HG02981 (cell line): ENCODE measurements at regions not wholly inside any gene's neighbourhood (a gene's known extent, or its start where the extent isn't known, plus 50 kb on each side); places are given as distances from the start of the nearest gene placed in this dataset.

Source experiments
- ATAC-seq: cut with Tn5 transposase; IDR thresholded peaks from one replicate; pipeline ENCODE4 v1.9.1; 2021; ENCODE audit warnings: mild to moderate bottlenecking, moderate library complexity; ENCODE audit not compliant: unreplicated experiment

DNA sequence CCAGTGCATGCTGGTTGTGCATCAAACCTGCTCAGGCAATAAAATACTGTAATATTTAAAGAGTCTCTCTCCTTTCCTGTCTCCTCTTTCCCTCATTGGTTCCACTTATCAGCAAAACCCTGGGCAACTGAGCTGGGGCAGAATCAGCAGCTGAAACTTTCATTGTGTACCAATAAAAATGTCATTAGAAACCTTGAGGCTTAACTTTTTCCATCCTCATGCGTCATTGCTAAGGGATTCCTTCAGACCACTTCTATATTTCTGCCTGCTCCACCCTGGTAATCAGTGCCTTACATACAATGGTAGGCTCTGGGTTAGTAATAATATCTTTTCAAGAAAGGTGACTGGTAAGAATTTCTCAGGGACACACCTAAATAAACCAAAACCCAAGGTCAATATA lies 880.3 kb downstream of the RPA4 start:
- no peak for ATAC-seq

DNA sequence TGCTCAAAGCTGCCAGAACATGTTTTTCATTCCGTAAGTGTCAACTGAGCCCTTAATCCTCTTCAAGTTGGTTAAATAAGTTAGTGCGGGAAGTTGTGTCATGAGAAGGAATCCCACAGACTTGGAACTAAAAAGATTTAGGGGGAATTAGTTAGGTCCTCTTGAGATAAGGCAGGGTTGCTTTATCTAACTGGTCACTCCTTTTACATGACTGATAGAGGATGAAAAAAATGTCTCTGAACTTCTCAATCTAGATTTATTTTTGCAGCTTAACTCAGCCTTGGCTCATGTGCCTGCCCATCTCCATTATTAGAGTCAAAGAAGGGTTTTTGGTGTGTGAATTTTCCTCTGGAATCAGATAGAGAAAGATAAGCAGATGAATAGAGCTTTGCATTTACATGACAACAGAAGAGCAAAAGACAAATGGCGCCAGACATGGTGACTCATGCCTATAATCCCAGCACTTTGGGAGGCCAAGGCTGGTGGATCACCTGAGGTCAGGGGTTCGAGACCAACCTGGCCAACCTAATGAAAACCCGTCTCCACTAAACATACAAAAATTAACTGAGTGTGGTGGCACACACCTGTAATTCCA lies 882.9 kb downstream of the RPA4 start:
- ATAC-seq: no peak

GRCh38 chrX:97787311-97787710 lies 903.6 kb downstream of the RPA4 start:
- no peak for ATAC-seq

DNA sequence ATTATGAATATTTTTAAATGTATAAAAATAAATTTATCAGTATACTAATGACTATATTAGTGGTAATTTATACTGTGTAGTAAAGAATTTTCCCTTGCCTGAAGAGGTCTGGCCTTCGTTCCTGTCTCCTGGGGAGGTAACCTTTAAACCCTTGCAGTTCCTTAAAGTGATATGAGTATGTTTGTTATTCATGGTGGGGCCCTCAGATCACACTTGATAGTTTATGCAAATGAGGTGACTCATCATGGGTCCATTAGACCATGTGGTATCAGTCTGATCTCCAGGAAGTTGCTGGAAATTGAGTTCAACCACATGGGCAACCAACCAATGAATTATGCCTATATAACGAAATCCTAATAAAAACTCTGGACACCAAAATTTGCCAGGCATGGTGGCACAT lies 904.1 kb downstream of the RPA4 start:
- ATAC-seq: peak; percentile 59

DNA sequence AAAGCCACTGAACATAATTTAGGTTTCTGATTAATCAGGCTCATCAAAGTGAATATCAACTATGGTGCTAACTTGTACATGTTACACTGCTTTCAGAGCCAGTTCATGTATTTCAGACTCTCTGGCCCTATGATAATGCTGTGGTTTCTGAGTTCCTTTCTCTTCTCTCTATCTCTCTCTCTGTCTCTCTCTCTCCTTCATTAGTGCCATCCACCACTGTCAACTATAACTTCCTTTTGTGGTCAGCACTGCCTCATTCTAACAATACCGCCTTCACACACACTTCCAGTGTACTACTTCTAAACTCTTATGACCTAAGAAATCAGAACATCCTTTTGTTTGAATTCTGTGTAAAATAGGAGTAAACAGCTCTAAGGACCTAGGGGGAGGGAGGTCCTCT lies 907.1 kb downstream of the RPA4 start:
- ATAC-seq: no peak

GRCh38 chrX:97797076-97797475 lies 913.4 kb downstream of the RPA4 start:
- ATAC-seq: no peak

GRCh38 chrX:97806238-97806637 lies 922.5 kb downstream of the RPA4 start:
- ATAC-seq: no peak

DNA sequence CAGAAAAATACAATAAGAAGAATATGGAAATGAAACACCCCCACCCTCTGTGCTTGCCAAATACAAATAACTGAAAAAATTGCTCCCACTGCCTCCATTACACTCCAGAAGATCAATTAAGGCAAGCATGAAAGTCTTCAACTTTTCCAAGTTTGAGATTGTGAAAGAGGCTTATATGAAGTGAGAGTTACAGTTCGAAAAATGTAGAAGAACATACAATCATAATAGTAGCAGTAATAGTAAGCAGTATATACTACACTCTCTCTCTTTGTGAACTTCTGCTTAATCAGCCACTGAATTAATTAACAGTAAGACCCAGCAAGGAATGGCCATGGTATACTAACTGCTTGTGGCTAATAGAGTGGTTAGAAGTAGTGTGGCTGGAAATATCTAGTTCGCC lies 923.2 kb downstream of the RPA4 start:
- no peak for ATAC-seq

DNA sequence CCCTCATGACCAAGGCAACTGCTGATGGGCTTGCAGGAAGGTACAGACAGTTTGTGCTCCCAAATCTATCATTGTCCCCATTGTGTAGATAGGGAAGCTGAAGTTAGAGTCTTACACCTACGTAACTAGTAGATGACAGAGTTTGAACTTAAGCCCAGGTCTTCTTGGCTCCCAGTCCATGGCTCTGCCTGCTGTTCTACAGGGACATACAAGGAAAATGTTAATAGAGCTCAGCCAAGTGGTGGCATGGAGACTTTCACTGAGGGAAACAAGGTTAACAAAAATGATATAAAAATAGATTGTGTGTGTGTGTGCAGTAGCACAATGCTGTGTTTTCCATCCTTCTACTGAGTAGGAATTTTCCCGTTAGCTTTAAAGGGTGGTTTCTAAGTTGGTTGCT lies 936.5 kb downstream of the RPA4 start:
- ATAC-seq: no peak

GRCh38 chrX:97828471-97828870 lies 944.8 kb downstream of the RPA4 start:
- no peak for ATAC-seq

DNA sequence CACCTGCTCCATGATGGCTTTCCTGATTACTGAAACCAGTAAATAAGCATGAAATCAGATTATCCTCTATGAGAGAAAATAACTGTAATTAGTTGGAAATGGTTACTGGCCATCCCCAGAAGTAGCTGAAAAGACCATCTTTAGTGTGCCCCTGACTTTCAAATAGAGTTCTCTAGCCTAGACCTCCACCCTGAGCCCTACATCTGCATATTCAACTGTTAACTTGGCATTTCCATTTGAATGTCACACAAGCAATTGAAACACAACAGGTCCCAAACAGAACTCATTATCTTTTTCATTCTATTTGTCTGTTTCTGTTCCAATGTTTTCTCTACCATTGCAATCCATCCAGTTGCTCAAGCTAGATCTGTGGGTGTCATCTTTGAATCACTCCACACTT lies 952.3 kb downstream of the RPA4 start:
- ATAC-seq: no peak

GRCh38 chrX:97841544-97842179 lies 958.0 kb downstream of the RPA4 start:
- no peak for ATAC-seq

GRCh38 chrX:97842468-97843199 lies 958.9 kb downstream of the RPA4 start:
- no peak for ATAC-seq

GRCh38 chrX:97843200-97843811 lies 959.6 kb downstream of the RPA4 start:
- ATAC-seq: no peak

GRCh38 chrX:97844161-97844560 lies 960.5 kb downstream of the RPA4 start:
- ATAC-seq: no peak

DNA sequence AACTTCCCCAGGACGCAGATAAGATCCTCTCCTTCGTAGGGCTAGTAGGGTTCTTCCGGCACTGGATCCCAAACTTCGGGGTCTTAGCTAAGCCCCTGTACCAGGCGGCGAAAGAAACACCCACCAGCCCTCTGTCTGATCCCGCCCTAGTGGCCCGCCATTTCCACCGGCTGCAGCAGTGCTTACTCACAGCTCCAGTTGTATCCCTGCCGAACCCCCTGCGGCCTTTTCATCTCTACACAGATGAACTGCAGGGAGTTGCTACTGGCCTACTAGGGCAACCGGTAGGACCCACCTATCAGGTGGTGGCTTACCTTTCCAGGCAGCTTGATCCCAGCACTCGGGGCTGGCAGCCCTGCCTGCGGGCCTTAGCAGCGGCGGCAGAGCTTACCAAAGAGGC lies 961.2 kb downstream of the RPA4 start:
- no peak for ATAC-seq

- ATAC-seq: no peak
These were observed 961.7 kb downstream of the RPA4 start for GRCh38 chrX:97845451-97845850.

GRCh38 chrX:97846228-97846627 lies 962.5 kb downstream of the RPA4 start:
- ATAC-seq: no peak

DNA sequence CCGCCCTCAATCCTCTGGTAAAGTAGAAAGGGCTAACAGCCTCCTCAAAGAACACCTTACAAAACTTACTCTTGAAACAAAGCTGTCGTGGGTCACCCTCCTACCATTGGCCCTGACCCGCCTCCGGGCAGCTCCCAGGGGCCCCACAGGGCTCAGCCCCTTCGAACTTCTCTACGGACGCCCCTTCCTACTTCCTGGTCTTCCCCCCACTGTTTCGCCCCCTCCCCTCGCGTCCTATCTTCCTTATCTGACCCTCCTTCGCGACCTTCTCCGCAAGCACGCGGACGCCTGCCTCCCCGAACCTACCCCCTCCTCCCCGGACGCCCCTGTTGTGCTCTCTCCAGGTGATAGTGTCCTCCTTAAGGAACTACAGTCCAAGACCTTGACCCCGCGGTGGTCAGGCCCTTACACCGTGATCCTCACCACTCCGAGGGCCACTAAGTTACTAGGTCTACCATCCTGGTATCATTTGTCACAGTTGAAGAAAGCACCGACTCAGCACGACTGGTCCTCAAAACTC lies 963.1 kb downstream of the RPA4 start:
- ATAC-seq: no peak

- ATAC-seq: no peak
These were observed 964.4 kb downstream of the RPA4 start for GRCh38 chrX:97847885-97848679.

DNA sequence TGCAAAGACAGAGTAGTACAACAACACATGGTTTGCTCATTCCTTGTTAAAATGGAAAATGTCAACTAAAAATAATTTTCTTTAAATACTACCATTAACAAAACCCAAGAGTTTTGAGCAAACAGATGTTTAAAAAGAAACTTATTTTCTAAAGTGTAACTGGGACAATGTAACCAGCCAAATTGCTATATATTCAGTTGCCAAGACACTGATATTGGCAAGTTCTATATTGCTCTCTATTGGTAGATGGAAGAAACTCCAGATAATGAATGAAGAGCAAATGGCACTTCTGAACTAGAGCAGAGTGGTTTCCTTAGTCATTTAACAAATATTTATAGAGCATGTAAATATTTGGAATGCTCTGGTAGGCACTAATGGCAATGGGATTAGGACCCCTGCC lies 966.2 kb downstream of the RPA4 start:
- ATAC-seq: no peak
